CD4-positive, alpha-beta memory T cell (primary cell): ENCODE measurements at regions not wholly inside any gene's neighbourhood (a gene's known extent, or its start where the extent isn't known, plus 50 kb on each side); places are given as distances from the start of the nearest gene placed in this dataset.

Experiments used
- CTCF ChIA-PET: fragments of 350-600 bp; sonication (Branson Sonifier 250); formaldehyde crosslinking; loops from one replicate; lab custom pipeline; 2021; ENCODE audit warnings: inconsistent platforms; ENCODE audit not compliant: partially characterized antibody; lab: Charles Lee
- POLR2A ChIA-PET: fragments of 350-600 bp; sonication (Branson Sonifier 250); formaldehyde crosslinking; loops from one replicate; lab custom pipeline; 2021; ENCODE audit not compliant: partially characterized antibody; lab: Charles Lee
- DNase-seq, 5 donors: peaks; one replicate each; pipeline versions ENCODE4 v3.0.0 to v3.0.0-alpha.2; 2020 to 2022; ENCODE audit warnings: mixed read lengths in 1 of 5
- H3K27ac ChIP-seq: one replicate; pipeline ENCODE4 v1.7.0; 2013; ENCODE audit warnings: low read depth, low read length
- H3K27me3 ChIP-seq: 2 replicates; pipeline ENCODE4 v1.7.0; 2013; ENCODE audit warnings: mild to moderate bottlenecking, low read length, moderate library complexity; ENCODE audit not compliant: insufficient read depth
- H3K36me3 ChIP-seq: 2 replicates; pipeline ENCODE4 v1.7.0; 2013; ENCODE audit warnings: mild to moderate bottlenecking, low read length, moderate library complexity; ENCODE audit not compliant: insufficient read depth
- H3K4me1 ChIP-seq: 2 replicates; pipeline ENCODE4 v1.7.0; 2013; ENCODE audit warnings: mild to moderate bottlenecking, low read length, moderate library complexity; ENCODE audit not compliant: insufficient read depth
- H3K4me3 ChIP-seq, 2 donors: one replicate each; pipeline ENCODE4 v1.7.0; 2013; ENCODE audit warnings: low read length in 2 of 2, mild to moderate bottlenecking in 1 of 2
- H3K9me3 ChIP-seq, 2 donors: one replicate each; pipeline ENCODE4 v1.7.0; 2013; ENCODE audit warnings: low read length in 2 of 2, control low read depth in 1 of 2; ENCODE audit not compliant: control insufficient read depth in 1 of 2
- H3K27ac Mint-ChIP-seq, 7 donors: one replicate each; pipeline ENCODE4 v1.8.0; 2020 to 2021; ENCODE audit warnings: mixed read lengths in 7 of 7, mild to moderate bottlenecking in 6 of 7, inconsistent platforms in 3 of 7, moderate library complexity in 3 of 7
- H3K27me3 Mint-ChIP-seq, 2 donors: one replicate each; pipeline ENCODE4 v1.8.0; 2020 to 2021; ENCODE audit warnings: mixed read lengths in 2 of 2
- H3K36me3 Mint-ChIP-seq, 2 donors: one replicate each; pipeline ENCODE4 v1.8.0; 2020 to 2021; ENCODE audit warnings: mixed read lengths in 2 of 2, inconsistent platforms in 1 of 2, mild to moderate bottlenecking in 1 of 2
- H3K4me1 Mint-ChIP-seq, 4 donors: one replicate each; pipeline ENCODE4 v1.8.0; 2020 to 2021; ENCODE audit warnings: mixed read lengths in 4 of 4, mild to moderate bottlenecking in 1 of 4
- H3K4me3 Mint-ChIP-seq, 8 donors: one replicate each; pipeline ENCODE4 v1.8.0; 2020 to 2021; ENCODE audit warnings: mixed read lengths in 8 of 8, mild to moderate bottlenecking in 7 of 8, moderate library complexity in 6 of 8, inconsistent platforms in 3 of 8
- H3K9me3 Mint-ChIP-seq, 8 donors: one replicate each; pipeline ENCODE4 v1.8.0; 2020 to 2021; ENCODE audit warnings: mixed read lengths in 8 of 8, mild to moderate bottlenecking in 5 of 8, inconsistent platforms in 3 of 8, moderate library complexity in 1 of 8
- intact Hi-C: fragments of 100-400 bp; cut with micrococcal nuclease; formaldehyde crosslinking; loops from one replicate; pipeline ENCODE4 v1.15.1; 2023

DNA sequence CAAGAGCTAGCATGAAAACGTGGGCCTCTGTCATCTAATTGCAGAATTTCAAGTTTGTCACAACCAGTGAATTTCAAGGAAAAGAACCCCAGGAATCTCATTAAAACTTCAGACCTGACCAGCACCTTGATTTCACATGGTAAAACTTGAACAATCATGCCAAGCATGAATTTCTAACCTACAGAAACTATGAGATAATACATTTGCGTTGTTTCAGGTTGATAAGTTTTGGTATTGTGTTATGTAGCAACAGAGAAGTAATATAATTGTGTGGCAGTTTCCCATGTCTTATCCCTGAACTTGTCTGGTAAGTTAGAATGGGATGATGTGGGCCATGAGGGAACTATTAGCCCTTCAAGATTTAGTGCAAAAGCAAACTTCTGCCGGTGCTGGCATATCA lies 530.1 kb downstream of the ANKRD7 start:
- peaks cover 0 to 7% (median under 1%) of the 10 kb centered on the region in 8 donors for H3K9me3 Mint-ChIP-seq
- intact Hi-C loops, result no loop called here
- no peaks in the 10 kb centered on the region for H3K4me1 Mint-ChIP-seq
- Histone ChIP-seq H3K27ac (no peak overlapping the region), H3K4me3 (no peak overlapping the region), H3K4me1 (no peaks in the 10 kb centered on the region), H3K36me3 (no peaks in the 10 kb centered on the region), H3K27me3 (no peaks in the 10 kb centered on the region), H3K9me3 (no peaks in the 10 kb centered on the region)
- no peak for DNase-seq
- no peaks in the 10 kb centered on the region for H3K27me3 Mint-ChIP-seq
- H3K4me3 Mint-ChIP-seq, result no peak overlapping the region
- no peak overlapping the region for H3K27ac Mint-ChIP-seq
- CTCF ChIA-PET, result no interaction called here
- H3K36me3 Mint-ChIP-seq, result no peaks in the 10 kb centered on the region
- POLR2A ChIA-PET, result no interaction called here

DNA sequence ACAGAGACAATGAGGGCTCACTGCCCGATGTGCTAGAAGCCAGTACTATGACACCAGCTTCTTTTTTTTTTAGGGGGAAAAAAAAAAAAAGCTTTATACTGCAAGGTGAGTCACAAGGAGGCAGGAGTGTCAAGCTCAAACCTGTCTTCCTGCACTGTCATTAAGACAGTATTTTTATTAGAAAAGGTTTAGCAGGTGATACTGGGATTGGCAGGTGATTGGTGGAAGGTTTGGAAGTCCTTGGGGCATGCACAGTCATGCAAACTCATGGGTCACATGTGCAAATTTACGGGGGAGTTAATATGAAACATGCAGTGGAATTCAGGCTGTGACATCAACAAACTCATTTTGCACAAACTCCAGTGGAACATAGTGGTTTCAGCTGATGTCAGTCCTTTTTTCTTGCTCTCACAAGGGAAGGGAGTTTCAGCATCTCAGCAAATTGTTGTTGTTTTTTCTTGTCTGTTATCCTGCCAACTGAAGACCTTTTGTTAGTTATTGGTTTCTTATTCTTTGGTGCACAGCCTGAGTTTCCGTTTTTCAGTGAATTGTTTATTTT lies 530.6 kb downstream of the ANKRD7 start:
- no peak overlapping the region for H3K27ac Mint-ChIP-seq
- H3K9me3 ChIP-seq, result no peaks in the 10 kb centered on the region
- no peaks in the 10 kb centered on the region for H3K27me3 Mint-ChIP-seq
- no peak overlapping the region for H3K27ac ChIP-seq
- H3K9me3 Mint-ChIP-seq, result peaks cover 0 to 7% (median under 1%) of the 10 kb centered on the region in 8 donors
- H3K4me1 Mint-ChIP-seq, result no peaks in the 10 kb centered on the region
- H3K4me3 ChIP-seq, result no peak overlapping the region
- intact Hi-C loops, result no loop called here
- no peak overlapping the region for H3K4me3 Mint-ChIP-seq
- no peak for DNase-seq
- H3K27me3 ChIP-seq, result no peaks in the 10 kb centered on the region
- no peaks in the 10 kb centered on the region for H3K36me3 ChIP-seq
- no peaks in the 10 kb centered on the region for H3K4me1 ChIP-seq
- no peaks in the 10 kb centered on the region for H3K36me3 Mint-ChIP-seq
- POLR2A ChIA-PET, result no interaction called here
- CTCF ChIA-PET, result no interaction called here

DNA sequence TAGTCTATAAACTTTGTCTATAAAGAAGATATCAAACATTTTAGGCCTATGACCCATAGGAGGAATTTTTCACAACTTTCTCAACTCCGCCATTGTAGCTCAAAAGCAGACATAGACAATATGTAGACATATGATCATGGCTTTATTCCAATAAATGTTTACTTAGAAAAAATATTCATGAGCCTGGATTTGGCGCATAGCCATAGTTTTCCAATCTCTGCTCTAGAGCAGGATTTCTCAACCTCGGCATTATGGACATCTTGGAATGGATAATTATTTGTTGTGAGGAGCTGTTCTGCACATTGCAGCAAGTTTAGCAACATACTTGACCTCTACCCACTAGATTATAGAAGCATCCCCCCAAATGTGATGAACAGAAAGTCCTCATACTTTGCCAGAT lies 532.6 kb downstream of the ANKRD7 start:
- Mint-ChIP-seq H3K36me3 (no peaks in the 10 kb centered on the region), H3K27me3 (no peaks in the 10 kb centered on the region), H3K27ac (no peak overlapping the region), H3K4me1 (no peaks in the 10 kb centered on the region), H3K9me3 (peaks cover 0 to 5% (median 0%) of the 10 kb centered on the region in 8 donors), H3K4me3 (no peak overlapping the region)
- H3K4me1 ChIP-seq, result no peaks in the 10 kb centered on the region
- H3K36me3 ChIP-seq, result no peaks in the 10 kb centered on the region
- H3K27ac ChIP-seq, result no peak overlapping the region
- ChIA-PET CTCF (no interaction called here), POLR2A (no interaction called here)
- H3K27me3 ChIP-seq, result no peaks in the 10 kb centered on the region
- no peak overlapping the region for H3K4me3 ChIP-seq
- no peaks in the 10 kb centered on the region for H3K9me3 ChIP-seq
- intact Hi-C loops, result no loop called here
- no peak for DNase-seq

DNA sequence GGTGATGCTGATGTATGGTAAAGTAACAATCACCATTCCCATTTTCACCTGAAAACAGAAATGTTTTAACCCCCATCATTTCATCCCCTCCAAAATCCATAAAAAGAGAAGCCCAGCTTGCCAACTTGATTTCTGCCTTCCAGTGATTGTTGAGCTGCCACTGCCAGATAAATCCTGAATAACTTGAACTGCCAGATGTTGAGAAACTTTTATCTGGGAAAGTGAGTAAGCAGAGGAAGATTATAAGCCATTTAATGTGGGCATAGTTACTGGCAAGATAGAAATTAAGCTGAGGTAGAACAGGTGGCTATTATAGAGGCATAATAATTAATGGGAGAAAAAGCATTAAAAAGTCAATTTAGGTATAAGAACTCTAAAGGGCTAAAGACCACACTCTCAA lies 534.1 kb downstream of the ANKRD7 start:
- H3K36me3 ChIP-seq, result no peaks in the 10 kb centered on the region
- Mint-ChIP-seq H3K27me3 (no peaks in the 10 kb centered on the region), H3K4me1 (no peaks in the 10 kb centered on the region), H3K36me3 (no peaks in the 10 kb centered on the region), H3K27ac (no peak overlapping the region), H3K9me3 (peaks cover 0 to 6% (median 0%) of the 10 kb centered on the region in 8 donors), H3K4me3 (no peak overlapping the region)
- POLR2A ChIA-PET, result no interaction called here
- H3K4me1 ChIP-seq, result no peaks in the 10 kb centered on the region
- CTCF ChIA-PET, result no interaction called here
- no peaks in the 10 kb centered on the region for H3K27me3 ChIP-seq
- no peaks in the 10 kb centered on the region for H3K9me3 ChIP-seq
- DNase-seq, result no peak
- no peak overlapping the region for H3K4me3 ChIP-seq
- intact Hi-C loops, result no loop called here
- H3K27ac ChIP-seq, result no peak overlapping the region

DNA sequence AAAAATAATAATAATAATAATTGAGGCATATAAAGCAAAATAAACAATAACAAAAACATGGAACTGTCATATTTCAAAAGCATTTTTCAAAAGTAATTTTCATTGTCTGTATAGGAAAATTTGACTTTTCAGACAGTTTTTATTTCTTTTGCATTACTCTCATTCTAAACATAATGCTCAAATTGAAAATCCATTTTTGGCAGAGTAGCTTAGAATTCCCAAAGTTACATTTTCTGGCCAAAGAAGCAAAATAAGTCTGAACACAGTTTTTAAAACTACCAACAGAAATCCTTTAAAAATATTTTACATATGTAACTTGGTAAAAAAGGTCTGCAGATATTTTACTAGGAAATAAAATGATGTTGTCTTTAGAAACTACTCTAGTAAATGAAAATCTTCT lies 535.4 kb downstream of the ANKRD7 start:
- Mint-ChIP-seq H3K4me3 (no peak overlapping the region), H3K9me3 (peaks cover 0 to 8% (median 3%) of the 10 kb centered on the region in 8 donors), H3K36me3 (no peaks in the 10 kb centered on the region), H3K4me1 (no peaks in the 10 kb centered on the region), H3K27ac (no peak overlapping the region), H3K27me3 (no peaks in the 10 kb centered on the region)
- H3K9me3 ChIP-seq, result no peaks in the 10 kb centered on the region
- no peaks in the 10 kb centered on the region for H3K36me3 ChIP-seq
- intact Hi-C loops, result no loop called here
- no peak overlapping the region for H3K27ac ChIP-seq
- H3K27me3 ChIP-seq, result no peaks in the 10 kb centered on the region
- no peaks in the 10 kb centered on the region for H3K4me1 ChIP-seq
- CTCF ChIA-PET, result no interaction called here
- H3K4me3 ChIP-seq, result no peak overlapping the region
- no peak for DNase-seq
- POLR2A ChIA-PET, result no interaction called here

DNA sequence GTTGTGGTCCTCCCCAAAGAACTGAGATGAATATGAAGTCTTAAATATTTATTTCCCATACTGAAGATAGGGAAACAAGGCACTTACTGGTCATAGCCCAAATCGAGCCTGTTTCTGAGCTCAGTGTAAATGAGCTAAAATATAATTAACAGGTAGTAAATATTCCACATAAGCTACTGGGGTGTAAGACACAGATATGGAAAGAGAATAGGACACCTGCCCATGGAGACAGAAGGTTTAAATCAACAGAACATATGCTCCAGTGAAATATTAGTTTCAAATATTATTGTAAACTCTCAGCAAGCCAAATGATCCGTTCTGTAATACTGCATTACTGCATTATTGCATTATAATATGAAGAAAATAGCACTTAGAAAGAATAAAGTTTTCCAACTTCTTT lies 537.9 kb downstream of the ANKRD7 start:
- Histone ChIP-seq H3K36me3 (no peaks in the 10 kb centered on the region), H3K27me3 (no peaks in the 10 kb centered on the region), H3K4me3 (no peak overlapping the region), H3K4me1 (no peaks in the 10 kb centered on the region), H3K27ac (no peak overlapping the region), H3K9me3 (no peaks in the 10 kb centered on the region)
- ChIA-PET POLR2A (no interaction called here), CTCF (no interaction called here)
- Mint-ChIP-seq H3K27ac (no peak overlapping the region), H3K36me3 (no peaks in the 10 kb centered on the region), H3K27me3 (no peaks in the 10 kb centered on the region), H3K9me3 (peaks cover 0 to 9% (median 4%) of the 10 kb centered on the region in 8 donors), H3K4me1 (no peaks in the 10 kb centered on the region), H3K4me3 (no peak overlapping the region)
- intact Hi-C loops, result no loop called here
- no peak for DNase-seq

DNA sequence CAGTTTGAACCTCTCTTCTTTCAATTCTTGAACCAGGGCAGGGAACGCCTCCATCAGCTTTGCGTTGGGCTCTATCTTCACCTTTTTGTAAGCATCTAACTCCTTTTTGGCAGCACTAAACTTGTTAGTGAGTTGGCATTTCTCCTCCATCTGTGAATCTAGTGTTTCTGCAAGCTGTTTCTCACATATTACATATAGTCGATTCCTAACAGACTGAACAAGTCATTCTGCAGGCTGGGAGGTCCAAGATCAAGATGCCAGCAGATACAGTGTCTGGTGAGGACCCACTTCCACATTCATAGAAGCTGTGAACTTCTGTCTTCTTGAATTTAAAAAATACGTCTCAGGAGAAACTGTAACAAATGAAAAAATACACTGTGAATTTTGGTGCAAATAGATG lies 539.7 kb downstream of the ANKRD7 start:
- Histone ChIP-seq H3K27me3 (no peaks in the 10 kb centered on the region), H3K36me3 (no peaks in the 10 kb centered on the region), H3K4me3 (no peak overlapping the region), H3K4me1 (no peaks in the 10 kb centered on the region), H3K27ac (no peak overlapping the region), H3K9me3 (no peaks in the 10 kb centered on the region)
- Mint-ChIP-seq H3K9me3 (peaks cover 0 to 9% (median 4%) of the 10 kb centered on the region in 8 donors), H3K4me1 (no peaks in the 10 kb centered on the region), H3K27me3 (no peaks in the 10 kb centered on the region), H3K27ac (no peak overlapping the region), H3K36me3 (no peaks in the 10 kb centered on the region), H3K4me3 (no peak overlapping the region)
- no peak for DNase-seq
- intact Hi-C loops, result no loop called here
- CTCF ChIA-PET, result no interaction called here
- POLR2A ChIA-PET, result no interaction called here

DNA sequence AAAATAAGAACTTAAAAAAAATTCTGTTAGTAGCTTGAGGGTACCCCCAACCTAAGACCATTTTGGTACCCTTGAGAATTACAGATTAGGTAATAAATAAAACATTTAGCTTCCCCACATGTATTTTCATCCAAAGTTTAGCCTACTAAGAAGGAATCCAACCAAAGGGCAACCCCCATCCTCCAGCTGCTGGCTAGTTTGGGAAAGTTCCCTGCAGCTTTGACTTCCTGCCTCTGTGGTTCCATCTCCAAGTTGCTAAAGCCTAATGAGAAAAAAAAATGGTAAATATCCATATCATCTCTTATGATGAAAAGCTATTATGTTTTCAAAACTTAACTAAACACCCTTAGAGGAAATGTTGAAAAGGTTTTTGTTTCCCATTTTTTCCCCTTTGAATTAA lies 547.2 kb downstream of the ANKRD7 start:
- no peak overlapping the region for H3K4me3 ChIP-seq
- Mint-ChIP-seq H3K4me1 (no peaks in the 10 kb centered on the region), H3K36me3 (no peaks in the 10 kb centered on the region), H3K27ac (no peak overlapping the region), H3K4me3 (no peak overlapping the region), H3K27me3 (no peaks in the 10 kb centered on the region), H3K9me3 (peaks cover 0 to 6% (median 2%) of the 10 kb centered on the region in 8 donors)
- H3K9me3 ChIP-seq, result no peaks in the 10 kb centered on the region
- no peaks in the 10 kb centered on the region for H3K36me3 ChIP-seq
- no peak for DNase-seq
- POLR2A ChIA-PET, result no interaction called here
- no peak overlapping the region for H3K27ac ChIP-seq
- intact Hi-C loops, result no loop called here
- no peaks in the 10 kb centered on the region for H3K27me3 ChIP-seq
- CTCF ChIA-PET, result no interaction called here
- H3K4me1 ChIP-seq, result no peaks in the 10 kb centered on the region
